ENCODE measurements at regions not wholly inside any gene's neighbourhood (a gene's known extent, or its start where the extent isn't known, plus 50 kb on each side); places are given as distances from the start of the nearest gene placed in this dataset.

GRCh38 chr1:212496682-212497081 lies 64.0 kb downstream of the NENF start:
- no peak for TF ChIP-seq CTCF (IDR thresholded peaks at IDR 0.05; ENCODE audit: poor library complexity)
- TF ChIP-seq EZH2 (IDR thresholded peaks at IDR 0.05; ENCODE audit: borderline replicate concordance): no peak
